Dedifferentiated amniotic fluid mesenchymal stem cell (primary cell): ENCODE measurements at regions not wholly inside any gene's neighbourhood (a gene's known extent, or its start where the extent isn't known, plus 50 kb on each side); places are given as distances from the start of the nearest gene placed in this dataset.

Source experiments
- DNase-seq: peaks from one replicate; pipeline ENCODE4 v3.0.0-alpha.2; 2016; ENCODE audit errors: extremely low spot score

DNA sequence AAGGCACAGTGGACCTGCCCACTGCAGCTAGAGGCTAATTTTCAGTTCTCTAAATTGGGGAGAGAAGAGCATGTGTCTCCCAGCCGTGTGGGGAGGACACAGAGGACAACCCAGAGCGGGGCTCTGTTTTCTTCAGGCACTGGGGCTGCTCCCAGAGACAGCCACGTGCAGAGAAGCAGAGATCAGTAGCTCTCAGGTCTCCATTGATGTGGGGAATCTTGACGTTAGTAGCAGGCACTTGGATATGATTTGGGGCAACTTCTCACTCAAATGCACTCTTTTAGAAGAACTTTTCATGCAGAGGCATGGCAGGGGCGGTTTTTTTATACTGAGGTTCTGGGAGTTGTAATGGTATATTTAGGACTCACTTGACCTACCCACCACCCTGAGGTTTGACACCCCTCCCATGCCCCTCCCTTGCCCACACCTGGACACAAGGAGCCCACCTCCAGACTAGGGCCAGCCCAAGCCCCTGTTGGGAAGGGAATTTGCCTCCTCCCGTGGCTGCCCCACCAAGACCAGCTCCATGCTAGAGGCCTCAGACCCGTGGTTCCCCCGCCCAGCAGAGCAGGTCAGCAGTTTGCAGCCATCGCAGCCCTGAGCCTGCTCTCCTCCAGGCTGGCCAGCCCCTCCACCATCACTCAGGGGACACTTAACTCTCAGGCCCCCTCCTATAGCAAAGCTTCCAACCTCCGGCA lies 94.2 kb upstream of the RTL6 start:
- no peak for DNase-seq

DNA sequence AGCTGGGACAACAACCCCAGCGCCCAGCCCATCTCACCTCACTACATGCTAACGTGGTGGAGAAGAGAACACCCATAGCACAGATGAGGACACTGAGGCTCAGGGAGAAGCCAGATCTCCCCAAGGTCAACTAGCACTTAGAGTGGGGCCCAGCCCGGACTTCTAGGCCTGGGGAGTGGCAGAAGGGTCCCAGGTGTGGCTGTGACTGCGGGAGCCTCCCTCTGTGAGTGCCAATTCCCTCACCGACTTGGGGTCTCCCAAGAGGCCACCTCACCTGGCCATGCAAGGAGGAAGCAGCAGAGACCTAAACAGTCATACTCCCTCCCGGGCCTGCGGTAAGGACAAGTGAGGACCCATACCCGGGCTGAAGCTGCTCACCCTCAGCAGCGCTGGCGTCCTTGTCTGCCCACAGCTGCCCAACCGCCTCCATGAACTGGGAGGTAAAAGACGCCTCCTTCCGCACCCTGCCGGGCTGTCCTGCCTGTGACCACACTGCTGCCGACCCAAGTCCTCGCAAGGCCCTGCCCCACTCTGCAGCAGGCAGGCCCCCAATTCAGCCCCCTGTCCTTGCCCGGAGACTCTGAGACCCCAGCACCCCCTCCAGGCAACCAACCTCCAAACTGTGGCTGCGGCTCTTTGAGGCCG lies 93.2 kb upstream of the RTL6 start:
- no peak for DNase-seq

- DNase-seq, result no peak
These were observed 92.3 kb upstream of the RTL6 start for GRCh38 chr22:44590291-44590690.

- DNase-seq, result no peak
These were observed 91.8 kb upstream of the RTL6 start for GRCh38 chr22:44589831-44590230.

- DNase-seq, result no peak
These were observed 90.3 kb upstream of the RTL6 start for GRCh38 chr22:44588348-44588747.

GRCh38 chr22:44587737-44588310 lies 89.8 kb upstream of the RTL6 start:
- DNase-seq, result no peak

GRCh38 chr22:44586999-44587736 lies 89.1 kb upstream of the RTL6 start:
- no peak for DNase-seq

DNA sequence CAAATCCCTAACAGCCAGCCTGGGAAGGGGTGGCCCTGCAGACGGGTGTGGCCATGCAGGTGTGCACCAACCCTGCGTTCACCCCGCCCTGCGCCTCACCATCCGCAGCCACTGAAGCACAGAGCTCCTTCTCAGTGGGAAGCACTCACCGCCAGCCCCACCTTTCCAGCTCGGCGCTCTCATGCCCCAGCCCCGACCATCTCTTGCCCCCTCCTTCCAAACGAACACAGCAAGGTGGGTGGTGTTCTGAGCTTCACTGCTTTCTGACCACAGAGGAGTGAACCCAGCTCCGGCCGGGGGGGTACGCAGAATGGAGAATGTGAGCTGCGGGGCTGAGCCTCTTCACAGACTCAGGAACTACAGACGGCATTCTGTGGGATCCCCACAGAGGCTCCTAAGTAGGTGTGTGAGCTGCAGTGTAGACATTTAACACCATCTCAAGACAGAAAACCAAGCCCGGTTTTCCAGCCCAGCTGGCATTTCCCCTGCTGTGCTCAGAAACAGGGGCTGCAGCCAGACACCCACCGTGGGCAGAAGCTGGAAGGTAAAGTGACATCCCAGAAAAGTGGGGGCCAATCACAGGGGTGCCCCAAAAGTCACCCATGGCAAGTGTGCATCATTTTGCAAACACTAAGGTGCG lies 88.4 kb upstream of the RTL6 start:
- no peak for DNase-seq

DNA sequence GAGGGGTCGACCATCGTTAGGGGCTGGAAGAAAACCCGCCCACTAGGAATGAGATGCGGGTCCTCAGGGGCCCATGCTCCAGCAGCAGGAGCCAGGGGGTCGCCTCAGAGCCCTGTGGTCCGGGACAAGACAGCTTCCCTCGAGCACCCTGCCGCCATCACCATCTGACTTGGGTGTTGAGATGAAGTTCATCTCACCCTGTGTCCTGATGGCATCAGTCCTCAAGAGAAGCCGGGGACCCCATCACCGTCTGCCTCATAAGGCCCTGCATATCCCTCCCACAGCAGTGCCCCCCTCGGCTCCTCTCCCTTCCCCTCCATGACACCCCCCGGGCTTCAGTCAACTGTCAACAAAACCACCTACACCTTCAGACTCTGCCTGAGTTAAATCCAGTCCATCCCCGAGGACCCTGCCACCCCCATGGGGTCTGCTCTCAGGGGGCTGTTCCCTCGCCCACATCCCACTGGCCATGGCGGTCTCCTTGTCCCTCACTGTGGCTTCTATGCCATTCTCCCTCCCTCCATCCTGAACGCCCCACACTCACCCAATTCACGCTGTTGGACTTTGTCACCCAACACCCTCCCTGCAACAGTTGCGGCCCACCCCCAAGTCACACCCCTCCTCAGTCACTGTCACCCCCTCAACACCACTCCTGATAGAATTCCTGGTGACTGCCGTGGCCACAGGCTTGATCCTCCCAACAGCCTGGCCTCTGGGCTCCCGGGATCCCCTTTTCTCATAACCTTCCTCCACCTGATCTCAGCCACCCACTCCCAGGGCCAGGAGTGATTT lies 87.7 kb upstream of the RTL6 start:
- DNase-seq, result no peak

DNA sequence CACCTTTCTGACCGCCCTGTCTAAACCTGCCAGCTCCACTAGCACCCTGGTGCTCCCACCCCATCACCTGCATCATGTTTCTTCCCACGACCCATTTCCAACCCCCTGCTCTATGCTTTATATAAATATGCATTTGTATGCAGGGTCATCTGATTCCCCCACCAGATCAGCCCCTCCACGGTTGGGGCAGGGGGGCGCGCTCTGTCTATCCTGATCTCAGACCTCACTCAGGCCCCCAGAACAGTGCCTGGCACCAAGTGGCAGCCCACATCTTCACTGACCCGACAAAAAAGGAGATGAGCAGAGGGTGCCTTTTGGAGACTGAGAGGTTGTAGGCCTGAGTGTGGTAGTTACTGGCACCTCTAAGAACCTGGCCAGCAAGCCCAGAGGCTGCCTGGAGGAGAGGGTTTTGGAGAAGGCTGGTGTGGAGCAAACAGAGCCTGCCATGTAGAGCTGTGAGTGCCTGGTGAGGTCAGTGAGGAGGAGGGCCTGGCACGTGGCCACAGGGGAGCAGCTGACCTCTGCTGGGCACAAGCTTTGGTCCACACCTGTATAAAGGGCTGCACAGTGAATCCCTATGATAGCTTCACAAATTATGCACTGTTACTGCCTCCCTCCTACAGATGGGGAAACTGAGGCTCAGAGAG lies 86.3 kb upstream of the RTL6 start:
- DNase-seq, result no peak

- DNase-seq, result no peak
These were observed 85.8 kb upstream of the RTL6 start for GRCh38 chr22:44583854-44584253.

- no peak for DNase-seq
These were observed 85.2 kb upstream of the RTL6 start for GRCh38 chr22:44583061-44583760.

DNA sequence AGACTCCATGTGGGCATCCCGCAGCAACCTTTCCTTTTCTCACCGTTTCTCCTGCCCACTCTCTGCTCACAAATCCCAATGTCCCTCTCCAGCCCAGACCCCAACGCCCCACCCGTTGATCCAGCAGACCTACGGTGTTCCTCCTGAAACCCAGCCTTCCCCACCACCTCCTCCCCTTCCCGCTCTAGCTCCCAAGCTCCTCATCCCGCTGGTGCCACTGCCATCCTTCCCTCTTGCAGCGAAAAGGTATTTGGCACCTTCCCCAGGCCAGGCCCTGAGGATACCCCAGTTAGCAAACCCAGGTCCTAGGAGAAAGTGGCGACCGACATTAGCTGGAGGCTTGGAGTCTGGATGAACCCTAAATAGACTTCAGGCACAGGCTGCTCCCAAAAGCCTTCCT lies 84.0 kb upstream of the RTL6 start:
- no peak for DNase-seq

- no peak for DNase-seq
These were observed 83.0 kb upstream of the RTL6 start for GRCh38 chr22:44581096-44581435.

GRCh38 chr22:44580176-44581095 lies 82.4 kb upstream of the RTL6 start:
- no peak for DNase-seq

DNA sequence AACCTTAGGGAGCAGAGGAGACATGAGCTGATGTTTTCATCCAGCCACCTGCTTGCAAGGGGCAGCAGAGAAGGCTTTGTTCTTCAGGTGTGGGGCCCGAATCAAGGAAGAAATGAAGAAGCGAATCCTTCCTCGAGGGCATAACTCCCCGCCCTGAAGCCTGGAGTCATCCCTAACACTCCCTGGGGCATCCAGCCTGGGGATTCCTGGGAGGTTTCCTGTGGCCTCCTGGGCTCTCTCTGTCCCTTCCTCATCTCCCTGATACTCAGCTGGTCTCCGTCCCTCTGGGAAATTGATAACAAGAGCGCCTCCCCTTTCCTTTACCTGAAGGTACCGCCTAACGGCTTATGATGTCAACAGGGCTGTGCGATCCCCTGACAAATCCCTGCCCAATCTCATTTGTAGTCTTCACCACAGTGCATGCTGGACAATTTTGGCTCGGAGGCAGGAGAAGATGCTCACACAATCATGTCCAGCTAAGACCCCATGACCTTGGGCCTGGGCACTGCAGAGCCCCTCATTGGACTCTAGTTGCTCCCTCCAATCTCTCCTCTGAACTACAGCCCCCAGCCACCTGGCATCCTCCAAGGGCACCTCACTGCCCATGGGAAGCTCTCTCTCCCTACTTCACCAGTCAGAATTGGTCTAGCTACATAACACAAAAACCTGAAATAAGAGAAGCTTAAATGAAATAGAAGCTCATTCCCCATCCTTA lies 80.6 kb upstream of the RTL6 start:
- no peak for DNase-seq

DNA sequence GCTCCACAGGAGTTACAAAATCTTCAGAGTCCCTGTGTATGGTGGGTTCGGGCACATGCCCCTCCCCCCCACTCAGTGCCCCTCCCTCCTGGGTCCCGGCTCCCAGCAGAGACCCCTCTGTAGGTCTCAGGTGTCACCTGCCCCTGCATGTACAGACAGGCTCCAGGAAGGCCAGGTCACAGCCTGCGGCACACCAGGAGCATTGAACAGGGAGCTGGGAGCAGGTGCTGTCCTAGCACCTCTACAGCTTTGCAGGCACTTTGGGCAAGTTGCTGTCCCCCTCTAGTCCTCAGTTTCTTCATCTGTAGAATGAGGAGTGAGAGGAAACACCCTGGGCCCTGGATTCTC lies 80.1 kb upstream of the RTL6 start:
- DNase-seq, result no peak

DNA sequence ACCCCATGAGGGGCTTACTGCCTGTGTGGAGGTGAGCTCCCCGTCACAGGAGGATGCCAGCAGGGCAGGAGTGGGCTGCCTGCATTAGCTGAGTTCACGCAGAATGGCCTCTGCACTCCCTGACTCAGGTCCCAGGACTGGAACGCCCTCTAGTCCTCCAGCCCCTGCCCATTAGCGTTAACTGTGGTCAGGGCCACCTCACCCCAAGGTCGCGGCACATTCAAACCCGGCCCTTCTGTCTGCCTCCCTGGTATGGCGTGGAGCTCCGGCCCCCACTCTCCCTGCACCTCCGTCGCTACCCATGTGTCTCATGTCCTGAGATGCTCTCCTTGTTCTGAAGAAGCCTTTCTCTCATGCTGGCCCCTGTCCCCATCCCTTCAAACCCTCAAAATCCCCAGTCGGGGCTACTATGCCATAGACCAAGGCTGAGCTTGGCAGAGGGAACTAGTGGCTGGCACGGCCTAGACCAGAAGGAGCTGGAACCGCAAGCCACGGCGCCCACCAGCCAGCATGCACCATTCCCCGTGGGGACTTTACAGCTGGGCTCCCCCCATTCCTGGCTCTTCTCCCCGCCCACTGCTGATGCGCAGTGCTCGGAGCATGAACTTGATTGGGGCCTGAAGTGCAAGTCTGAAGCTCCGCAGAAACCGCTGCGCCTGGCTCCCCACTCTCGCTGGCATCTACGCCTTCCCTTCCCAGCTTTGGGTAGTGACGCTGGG lies 79.5 kb upstream of the RTL6 start:
- no peak for DNase-seq
